ES-I3 (cell line): ENCODE measurements at regions not wholly inside any gene's neighbourhood (a gene's known extent, or its start where the extent isn't known, plus 50 kb on each side); places are given as distances from the start of the nearest gene placed in this dataset.
"Not testable (repeated sequence)": the region's sequence is repeated elsewhere in the genome, so short reads cannot be mapped to it uniquely, and the experiment has no call there.

Experiments used
- H3K36me3 ChIP-seq: 2 replicates; pipeline ENCODE4 v1.6.1; 2013; ENCODE audit warnings: mild to moderate bottlenecking, low read length, control low read depth, moderate library complexity; ENCODE audit not compliant: insufficient read depth
- H3K4me1 ChIP-seq: 2 replicates; pipeline ENCODE4 v1.6.1; 2013; ENCODE audit warnings: mild to moderate bottlenecking, control low read depth, low read length; ENCODE audit not compliant: insufficient read depth
- H3K9ac ChIP-seq: 2 replicates; pipeline ENCODE4 v1.6.1; 2013; ENCODE audit warnings: low read depth, mild to moderate bottlenecking, low read length, moderate library complexity
- H3K9me3 ChIP-seq: 2 replicates; pipeline ENCODE4 v1.6.1; 2013; ENCODE audit warnings: mild to moderate bottlenecking, low read length, moderate library complexity; ENCODE audit not compliant: control insufficient read depth, insufficient read depth

DNA sequence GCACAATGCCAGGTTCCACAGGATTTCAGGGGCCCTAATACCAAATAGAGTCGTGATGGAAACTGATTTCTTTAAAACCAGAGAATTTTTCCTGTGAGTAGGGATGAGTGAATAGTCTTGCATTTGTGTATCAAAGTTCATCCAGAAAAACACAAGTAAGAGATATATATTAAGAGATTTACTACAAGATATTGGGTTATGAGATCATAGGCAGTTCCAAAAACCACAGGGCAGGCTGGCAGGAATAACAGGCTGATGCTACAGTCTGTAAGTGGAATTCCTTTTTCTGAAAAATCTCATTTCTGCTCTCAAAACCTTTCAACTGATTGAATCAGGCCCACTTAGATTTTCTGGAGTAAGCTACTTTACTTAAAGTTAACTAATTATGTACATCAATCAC, 1756.2 kb upstream of the SEL1L start:
- no peaks in the 10 kb centered on the region for H3K36me3 ChIP-seq
- H3K4me1 ChIP-seq: peaks cover 6% of the 10 kb centered on the region; the same call in 1 of the 2 replicates
- no peak overlapping the region for H3K9ac ChIP-seq
- no peaks in the 10 kb centered on the region for H3K9me3 ChIP-seq

DNA sequence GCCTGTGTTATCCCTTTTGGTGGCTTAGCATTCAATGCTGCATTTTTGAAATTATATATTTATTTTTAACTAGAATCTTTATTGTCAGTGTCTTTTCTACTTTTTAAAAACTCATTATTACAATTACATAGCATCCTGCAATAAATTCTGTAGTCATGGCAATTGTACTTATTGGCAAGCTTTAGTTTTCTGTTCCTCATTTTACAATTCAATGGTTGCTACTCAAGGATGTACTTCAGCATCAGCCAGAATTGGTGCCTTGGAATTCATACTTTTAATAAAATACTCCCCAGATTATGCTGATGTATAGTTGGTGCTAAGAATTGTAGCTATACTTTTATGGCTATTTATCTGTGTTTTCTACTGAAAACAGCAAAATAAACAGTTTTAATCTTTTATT, 1756.8 kb upstream of the SEL1L start:
- H3K9ac ChIP-seq: no peak overlapping the region
- no peaks in the 10 kb centered on the region for H3K36me3 ChIP-seq
- peaks cover 6% of the 10 kb centered on the region; the same call in 1 of the 2 replicates for H3K4me1 ChIP-seq
- H3K9me3 ChIP-seq: no peaks in the 10 kb centered on the region

DNA sequence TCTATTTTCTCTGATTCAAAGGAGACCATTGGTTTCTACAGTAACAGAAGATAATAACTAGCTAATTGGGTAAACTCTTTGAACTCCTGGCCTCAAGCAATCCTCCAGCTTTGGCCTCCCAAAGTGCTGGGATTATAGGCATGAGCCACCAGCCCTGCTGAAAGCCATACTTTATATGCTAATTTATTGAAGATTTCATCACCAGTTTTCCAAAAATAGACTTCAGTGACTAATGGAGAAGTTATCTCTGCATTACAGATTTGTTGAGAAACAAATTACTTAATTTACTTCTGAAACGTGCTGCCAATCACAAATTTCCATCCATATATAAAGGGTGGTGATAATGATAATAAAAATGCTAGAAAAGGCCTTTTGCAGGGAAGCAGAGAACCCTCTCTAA, 1758.1 kb upstream of the SEL1L start:
- H3K9me3 ChIP-seq: no peaks in the 10 kb centered on the region
- H3K9ac ChIP-seq: no peak overlapping the region
- H3K4me1 ChIP-seq: peaks cover 6% of the 10 kb centered on the region; the same call in 1 of the 2 replicates
- no peaks in the 10 kb centered on the region for H3K36me3 ChIP-seq

DNA sequence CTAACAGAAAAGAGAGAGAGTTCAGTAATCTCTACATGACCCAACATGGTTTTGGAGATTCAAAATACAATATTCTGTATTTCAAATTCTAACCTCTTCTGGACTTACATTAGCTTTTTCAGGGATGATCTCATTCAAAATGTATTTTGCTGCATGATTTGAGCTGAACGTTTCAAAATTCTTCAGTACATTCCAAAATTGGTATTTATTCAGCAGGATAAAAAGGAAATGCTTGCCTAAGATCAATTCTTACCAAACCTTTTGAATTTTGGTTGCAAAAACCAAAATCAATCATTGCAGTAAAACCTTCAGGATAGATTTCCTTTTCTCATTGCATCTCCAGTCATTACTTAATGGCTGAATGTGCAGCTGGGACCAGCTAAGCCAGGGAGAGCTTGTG, 1761.3 kb upstream of the SEL1L start:
- Histone ChIP-seq H3K36me3 (no peaks in the 10 kb centered on the region), H3K9ac (no peak overlapping the region), H3K9me3 (no peaks in the 10 kb centered on the region), H3K4me1 (no peaks in the 10 kb centered on the region)

DNA sequence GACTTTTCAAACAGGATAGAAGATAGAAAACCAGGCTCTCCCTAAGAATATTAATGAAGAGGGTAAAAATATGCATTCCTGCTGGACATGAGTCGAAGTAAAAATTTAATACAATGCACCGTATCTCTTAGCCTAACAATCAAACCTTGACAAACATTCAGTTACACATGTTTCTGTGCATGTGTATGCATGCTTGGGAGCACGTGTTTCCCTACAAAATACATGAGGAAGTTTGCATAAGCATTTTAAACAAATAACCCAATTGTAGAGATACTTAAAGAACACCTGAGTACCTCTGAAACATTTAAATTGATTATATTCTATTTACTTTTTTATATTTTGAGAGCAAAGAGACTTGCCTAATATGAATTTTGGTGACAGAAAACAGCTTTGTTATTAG, 1763.7 kb upstream of the SEL1L start:
- Histone ChIP-seq H3K36me3 (no peaks in the 10 kb centered on the region), H3K9ac (no peak overlapping the region), H3K4me1 (no peaks in the 10 kb centered on the region), H3K9me3 (no peaks in the 10 kb centered on the region)

DNA sequence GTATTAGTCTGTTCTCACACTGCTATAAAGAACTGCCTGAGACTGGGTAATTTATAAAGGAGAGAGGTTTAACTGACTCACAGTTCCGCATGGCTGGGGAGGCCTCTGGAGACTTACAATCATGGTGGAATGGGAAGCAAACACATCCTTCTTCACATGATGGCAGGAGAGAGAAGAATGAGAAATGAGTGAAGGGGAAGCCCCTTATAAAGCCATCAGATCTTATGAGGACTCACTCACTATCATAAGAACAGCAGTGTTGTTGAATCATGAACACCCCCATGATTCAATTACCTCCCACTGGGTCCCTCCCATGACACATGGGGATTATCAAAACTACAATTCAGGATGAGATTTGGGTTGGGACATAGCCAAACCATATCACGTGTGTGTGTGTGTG, 1764.4 kb upstream of the SEL1L start:
- H3K9ac ChIP-seq, H3K36me3 ChIP-seq, H3K9me3 ChIP-seq, H3K4me1 ChIP-seq: not testable (repeated sequence)

DNA sequence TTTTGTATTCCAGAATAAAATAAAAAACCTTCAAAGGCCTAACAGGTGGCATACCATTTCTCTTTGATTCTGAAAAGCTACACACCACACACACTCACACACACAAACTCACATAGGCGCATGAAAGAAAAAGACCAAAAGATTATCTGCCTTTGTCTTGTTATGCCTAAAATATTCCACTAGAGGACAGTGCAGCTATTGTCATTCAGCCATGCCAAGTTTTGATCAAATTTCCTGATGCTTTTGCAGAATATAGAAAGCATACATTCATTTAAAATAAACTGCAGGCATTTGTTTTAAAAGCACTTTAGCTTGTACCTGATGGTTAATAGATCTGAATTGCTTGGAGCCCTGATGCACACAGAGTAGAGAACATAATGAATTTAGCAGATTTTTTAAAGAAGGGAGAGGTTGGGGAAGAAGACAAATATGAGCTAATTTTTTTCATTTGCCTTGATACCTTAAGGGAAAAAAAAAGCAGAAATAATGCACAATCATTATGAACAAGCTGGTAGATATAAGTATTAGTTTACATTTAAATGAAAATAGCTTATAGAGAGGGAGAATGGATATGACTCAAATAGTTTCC, 1766.9 kb upstream of the SEL1L start:
- H3K9me3 ChIP-seq: no peaks in the 10 kb centered on the region

DNA sequence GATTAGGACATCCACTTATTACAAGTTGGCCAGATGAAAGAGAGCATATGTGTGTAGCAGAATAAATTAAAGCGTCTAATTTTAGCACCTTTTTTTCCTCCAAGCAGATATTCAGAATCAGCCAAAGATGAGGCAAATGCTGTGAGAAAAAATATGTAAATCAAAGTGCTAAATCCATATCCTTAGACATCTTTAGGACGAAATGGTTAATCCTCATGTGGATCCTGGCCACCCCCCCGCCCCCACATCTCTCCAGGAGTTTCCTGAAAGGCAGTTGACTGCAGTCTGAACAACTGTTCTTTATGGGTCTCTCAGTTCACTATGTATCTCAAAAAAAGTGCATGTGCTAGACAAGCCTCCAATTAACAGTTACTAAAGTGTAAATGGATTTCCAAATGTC, 1768.1 kb upstream of the SEL1L start:
- no peak overlapping the region for H3K9ac ChIP-seq
- no peaks in the 10 kb centered on the region for H3K9me3 ChIP-seq
- H3K36me3 ChIP-seq: no peaks in the 10 kb centered on the region
- no peaks in the 10 kb centered on the region for H3K4me1 ChIP-seq

More for the DNA sequence above, 1766.9 kb upstream of the SEL1L start:
- Histone ChIP-seq H3K4me1 (no peaks in the 10 kb centered on the region), H3K9ac (no peak overlapping the region), H3K36me3 (no peaks in the 10 kb centered on the region)

DNA sequence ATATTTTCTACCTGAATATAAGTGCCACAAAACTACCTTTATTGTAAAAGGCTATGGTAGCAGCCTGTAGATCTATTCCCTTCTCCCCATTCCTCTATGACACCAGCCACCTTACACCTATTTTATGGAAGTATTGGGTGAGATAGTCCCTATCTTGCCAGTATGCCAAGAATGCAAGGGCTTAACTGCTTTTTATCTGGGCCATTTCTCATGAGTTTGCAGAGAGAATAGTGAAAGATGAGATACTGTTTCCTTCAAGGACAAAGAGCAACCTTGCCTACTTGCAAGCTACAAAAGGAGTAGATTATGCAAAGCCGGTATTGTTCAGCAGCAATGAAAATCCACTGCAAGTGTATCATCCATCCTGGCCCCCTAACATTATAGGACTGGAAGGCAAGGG, 1775.6 kb upstream of the SEL1L start:
- H3K4me1 ChIP-seq: no peaks in the 10 kb centered on the region
- H3K9ac ChIP-seq: no peak overlapping the region
- H3K9me3 ChIP-seq: no peaks in the 10 kb centered on the region
- no peaks in the 10 kb centered on the region for H3K36me3 ChIP-seq

DNA sequence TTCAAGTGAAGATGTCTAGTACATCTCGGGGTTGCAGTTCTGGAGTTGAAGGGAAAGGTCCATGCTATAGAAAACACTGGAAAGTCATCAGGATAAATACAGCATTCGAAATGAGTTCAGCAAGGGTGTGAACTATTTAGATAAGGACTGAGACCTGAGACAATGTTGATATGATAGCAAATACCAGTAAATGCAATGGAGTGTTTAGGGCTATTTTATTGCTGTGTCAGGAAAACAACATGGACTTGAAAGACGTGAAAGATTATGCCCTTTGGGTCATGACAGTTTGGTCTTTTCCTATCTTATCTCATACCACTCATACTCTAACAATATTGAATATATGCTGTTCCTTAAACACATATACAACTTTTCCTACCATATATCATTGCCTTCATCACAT, 1776.2 kb upstream of the SEL1L start:
- no peaks in the 10 kb centered on the region for H3K4me1 ChIP-seq
- no peak overlapping the region for H3K9ac ChIP-seq
- no peaks in the 10 kb centered on the region for H3K9me3 ChIP-seq

DNA sequence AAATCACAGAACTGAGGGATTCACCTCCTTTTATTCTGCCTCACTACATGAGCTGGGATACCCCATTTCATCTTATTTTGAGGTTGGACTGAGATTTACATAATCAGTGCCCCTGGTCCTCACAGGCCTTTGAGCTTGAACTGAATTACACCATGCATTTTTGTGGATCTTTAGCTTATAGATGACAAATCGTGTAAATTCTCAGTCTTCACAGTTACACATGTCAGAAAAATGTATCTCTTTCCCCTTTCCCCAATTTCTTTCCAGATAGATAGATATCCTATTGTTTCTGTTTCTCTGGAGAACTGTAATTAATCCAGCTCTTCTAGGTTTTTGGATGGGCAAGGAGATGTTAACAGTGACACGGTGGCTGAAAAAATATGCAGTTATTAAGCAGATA, 1778.9 kb upstream of the SEL1L start:
- Histone ChIP-seq H3K9me3 (no peaks in the 10 kb centered on the region), H3K9ac (no peak overlapping the region), H3K4me1 (no peaks in the 10 kb centered on the region), H3K36me3 (no peaks in the 10 kb centered on the region)

More for the DNA sequence above, 1776.2 kb upstream of the SEL1L start:
- no peaks in the 10 kb centered on the region for H3K36me3 ChIP-seq

DNA sequence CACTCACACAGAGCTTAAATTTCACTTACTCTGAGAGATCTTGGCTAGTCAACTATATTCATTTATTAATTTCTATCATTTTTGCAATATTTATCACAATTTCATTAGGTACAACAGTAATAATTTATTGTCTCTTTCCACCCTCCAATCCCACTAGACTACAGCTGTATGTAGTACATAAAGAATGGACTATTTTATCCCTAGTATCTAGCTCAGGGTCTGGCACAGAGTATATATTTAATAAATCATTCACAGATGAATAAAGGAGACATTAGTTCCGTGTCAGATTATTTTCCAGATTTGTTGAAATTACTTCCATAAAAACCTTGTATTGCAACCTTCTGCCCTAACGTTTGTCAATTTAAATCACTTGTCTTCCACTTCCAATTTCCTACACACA, 1781.1 kb upstream of the SEL1L start:
- no peak overlapping the region for H3K9ac ChIP-seq
- H3K9me3 ChIP-seq: 0 out of 2 replicates have a peak, but pooled peaks cover 3% of the 10 kb centered on the region
- H3K36me3 ChIP-seq: no peaks in the 10 kb centered on the region
- H3K4me1 ChIP-seq: peaks cover 9% of the 10 kb centered on the region; the same call in 1 of the 2 replicates

DNA sequence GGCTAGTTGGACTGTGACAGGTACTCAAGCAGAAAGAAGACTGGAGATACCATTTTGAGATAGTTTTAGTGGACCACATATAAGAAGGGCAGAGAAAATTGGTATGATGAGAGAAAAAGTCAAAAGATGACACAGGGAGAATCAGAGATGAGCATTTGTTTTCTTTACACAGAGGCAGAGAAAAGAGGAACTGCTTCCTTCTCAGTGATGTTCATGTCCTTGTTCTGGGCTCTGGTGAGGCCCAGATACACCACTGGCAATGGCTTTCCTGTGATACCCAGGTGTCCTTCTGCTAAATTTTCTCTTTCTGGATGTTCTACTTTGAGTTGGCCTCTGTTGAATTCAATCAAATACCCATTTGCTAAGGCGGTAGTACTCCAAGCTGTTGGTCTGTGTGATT, 1782.7 kb upstream of the SEL1L start:
- Histone ChIP-seq H3K9ac (no peak overlapping the region), H3K36me3 (no peaks in the 10 kb centered on the region), H3K4me1 (peaks cover 9% of the 10 kb centered on the region; the same call in 1 of the 2 replicates), H3K9me3 (0 out of 2 replicates have a peak, but pooled peaks cover 3% of the 10 kb centered on the region)

DNA sequence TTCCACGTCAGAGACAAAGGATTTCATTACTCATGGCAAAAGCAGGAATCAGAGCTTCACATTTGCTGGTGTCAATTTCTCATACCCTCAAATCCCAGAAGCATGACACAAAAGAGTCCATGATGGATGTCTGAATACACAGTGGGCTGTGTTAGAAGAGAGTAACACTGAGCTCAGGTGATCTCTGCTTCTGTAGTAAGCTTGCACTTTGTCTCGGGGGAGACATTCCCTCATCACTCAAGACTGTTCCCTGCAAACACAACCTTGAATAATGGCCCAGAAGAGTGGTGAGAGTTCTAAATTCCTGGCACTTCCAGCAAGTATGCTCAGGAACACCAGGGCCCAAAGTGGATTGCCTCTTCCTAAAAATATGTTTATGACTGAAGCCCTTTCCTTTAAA, 1787.2 kb upstream of the SEL1L start:
- H3K9me3 ChIP-seq: 0 out of 2 replicates have a peak, but pooled peaks cover 3% of the 10 kb centered on the region
- H3K9ac ChIP-seq: no peak overlapping the region
- peaks cover 9% of the 10 kb centered on the region; the same call in 1 of the 2 replicates for H3K4me1 ChIP-seq
- no peaks in the 10 kb centered on the region for H3K36me3 ChIP-seq

DNA sequence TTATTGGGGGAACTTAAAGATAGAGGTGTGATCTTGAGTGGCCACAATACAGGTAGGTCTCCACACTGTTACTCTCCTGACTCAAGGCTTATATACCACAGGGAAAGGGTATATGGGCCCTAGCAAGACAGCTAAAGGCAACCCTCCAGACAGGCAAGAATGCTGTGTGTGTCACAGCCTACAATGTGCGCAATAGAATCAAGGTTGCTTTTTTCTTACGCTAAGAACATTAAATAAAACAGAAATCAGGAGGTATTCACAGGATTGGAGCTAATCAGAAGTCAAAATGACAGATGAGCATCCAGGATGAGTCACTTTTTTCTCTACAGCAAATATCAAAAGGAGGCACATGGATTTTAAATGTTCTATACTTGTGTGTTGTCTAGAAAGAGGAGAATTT, 1797.9 kb upstream of the SEL1L start:
- H3K9ac ChIP-seq: no peak overlapping the region
- no peaks in the 10 kb centered on the region for H3K4me1 ChIP-seq
- no peaks in the 10 kb centered on the region for H3K9me3 ChIP-seq
- H3K36me3 ChIP-seq: no peaks in the 10 kb centered on the region

DNA sequence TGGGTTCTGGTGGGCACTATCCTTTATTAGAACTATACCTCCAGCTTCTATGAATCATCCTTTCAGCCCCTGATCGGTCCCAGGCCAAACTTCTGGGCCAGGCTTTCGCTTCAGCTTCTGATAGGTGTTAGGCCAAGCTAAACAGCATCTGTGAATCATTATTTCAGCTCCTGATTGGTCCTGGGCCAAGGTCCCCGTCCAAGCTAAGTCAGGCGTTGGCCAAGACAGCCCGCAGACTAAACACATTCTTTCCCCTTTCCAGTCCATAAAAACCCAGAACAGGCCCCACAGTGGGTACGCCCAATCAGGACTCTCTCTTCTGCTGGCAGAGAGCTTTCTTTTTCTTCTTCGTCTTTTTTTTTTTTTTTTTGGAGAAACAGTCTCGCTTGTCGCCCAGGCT, 1808.9 kb upstream of the SEL1L start:
- Histone ChIP-seq H3K4me1 (no peaks in the 10 kb centered on the region), H3K36me3 (no peaks in the 10 kb centered on the region), H3K9ac (no peak overlapping the region), H3K9me3 (no peaks in the 10 kb centered on the region)
